ENCODE measurements at regions not wholly inside any gene's neighbourhood (a gene's known extent, or its start where the extent isn't known, plus 50 kb on each side); places are given as distances from the start of the nearest gene placed in this dataset.

- Histone ChIP-seq H3K27me3 (no peaks in the 10 kb centered on the region), H3K36me3 (no peaks in the 10 kb centered on the region), H3K4me3 (no peak overlapping the region), H3K27ac (no peak overlapping the region), H3K4me1 (no peaks in the 10 kb centered on the region), H3K9me3 (no peaks in the 10 kb centered on the region)
- intact Hi-C loops (cut with DNase I), result no loop called here
- DNase-seq, result no peak
- no peak for TF ChIP-seq POLR2AphosphoS5 (IDR thresholded peaks at IDR 0.05)
- TF ChIP-seq EP300 (IDR thresholded peaks at IDR 0.05), result no peak
- TF ChIP-seq CTCF (IDR thresholded peaks at IDR 0.05), result no peak
- TF ChIP-seq POLR2A (IDR thresholded peaks at IDR 0.05), result no peak
- WGBS, 2 donors, result 73 to 79% methylated on average over 2 of the region's 2 CpGs
Observed at GRCh38 chr3:127356381-127356780, 68.5 kb upstream of the PRR20G start.

DNA sequence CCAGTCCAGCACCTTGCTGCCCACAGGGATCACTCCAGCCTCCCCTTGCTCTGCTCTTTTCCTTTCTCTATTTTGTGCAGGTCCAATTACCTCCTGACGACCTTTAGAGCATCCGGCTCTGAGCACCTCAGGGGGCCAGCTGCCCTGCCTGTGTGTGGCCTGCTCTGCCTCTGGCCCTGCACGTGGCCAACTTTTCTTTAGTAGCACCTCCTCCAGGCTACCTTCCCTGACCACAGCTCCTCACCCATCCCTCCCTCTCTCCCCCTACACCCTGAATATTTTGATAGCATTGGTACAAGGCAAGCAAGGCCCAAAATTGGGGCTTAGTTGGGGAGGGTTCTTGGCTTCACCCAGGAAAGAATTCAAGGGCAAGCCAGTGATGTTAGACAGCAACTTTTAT, 66.9 kb upstream of the PRR20G start:
- H3K36me3 ChIP-seq, result no peaks in the 10 kb centered on the region
- no peaks in the 10 kb centered on the region for H3K9me3 ChIP-seq
- peaks cover 0 to 12% (median 0%) of the 10 kb centered on the region in 3 donors for H3K27me3 ChIP-seq
- 68 to 80% methylated on average over 3 of the region's 3 CpGs for WGBS, 2 donors
- no peaks in the 10 kb centered on the region for H3K4me1 ChIP-seq
- intact Hi-C loops (cut with DNase I), result no loop called here
- no peak for TF ChIP-seq POLR2AphosphoS5 (IDR thresholded peaks at IDR 0.05)
- TF ChIP-seq EP300 (IDR thresholded peaks at IDR 0.05), result no peak
- TF ChIP-seq POLR2A (IDR thresholded peaks at IDR 0.05), result no peak
- TF ChIP-seq CTCF (IDR thresholded peaks at IDR 0.05), result no peak
- H3K27ac ChIP-seq, result no peak overlapping the region
- no peak for DNase-seq
- no peak overlapping the region for H3K4me3 ChIP-seq

DNA sequence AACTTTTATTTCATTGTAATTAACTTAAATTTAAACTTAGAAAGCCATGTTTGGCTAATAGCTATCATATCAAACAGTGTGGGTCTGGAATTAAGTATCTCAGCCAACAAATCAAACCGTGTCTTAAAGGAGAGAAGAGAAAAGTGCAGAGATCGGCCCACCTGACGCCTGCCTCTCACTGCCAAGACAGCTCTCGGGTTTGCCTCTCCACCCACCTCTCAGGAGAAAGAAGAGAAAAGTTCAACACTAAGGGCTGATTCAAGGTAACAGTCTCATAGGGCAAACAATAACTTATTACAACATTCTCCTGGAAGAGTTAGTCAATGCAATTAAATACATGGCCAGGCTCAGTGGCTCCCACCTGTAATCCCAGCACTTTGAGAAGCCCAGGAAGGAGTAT, 64.8 kb upstream of the PRR20G start:
- Histone ChIP-seq H3K4me1 (no peaks in the 10 kb centered on the region), H3K27ac (no peak overlapping the region), H3K9me3 (no peaks in the 10 kb centered on the region), H3K27me3 (peaks cover 0 to 21% (median 0%) of the 10 kb centered on the region in 3 donors), H3K36me3 (no peaks in the 10 kb centered on the region), H3K4me3 (no peak overlapping the region)
- no peak for DNase-seq
- intact Hi-C loops (cut with DNase I), result no loop called here
- 82 to 87% methylated on average over 4 of the region's 4 CpGs for WGBS, 2 donors
- TF ChIP-seq EP300 (IDR thresholded peaks at IDR 0.05) (no peak), CTCF (IDR thresholded peaks at IDR 0.05) (no peak), POLR2AphosphoS5 (IDR thresholded peaks at IDR 0.05) (no peak), POLR2A (IDR thresholded peaks at IDR 0.05) (no peak)

- TF ChIP-seq CTCF (IDR thresholded peaks at IDR 0.05) (no peak), EP300 (IDR thresholded peaks at IDR 0.05) (no peak), POLR2A (IDR thresholded peaks at IDR 0.05) (no peak), POLR2AphosphoS5 (IDR thresholded peaks at IDR 0.05) (no peak)
- no peak for DNase-seq
- intact Hi-C loops (cut with DNase I), result no loop called here
- no peaks in the 10 kb centered on the region for H3K4me1 ChIP-seq
- 62 to 74% methylated on average over 12 of the region's 12 CpGs for WGBS, 2 donors
- no peak overlapping the region for H3K27ac ChIP-seq
- no peaks in the 10 kb centered on the region for H3K9me3 ChIP-seq
- H3K36me3 ChIP-seq, result no peaks in the 10 kb centered on the region
- H3K27me3 ChIP-seq, result peaks cover 0 to 21% (median 0%) of the 10 kb centered on the region in 3 donors
- no peak overlapping the region for H3K4me3 ChIP-seq
Observed at GRCh38 chr3:127351775-127352350, 64.0 kb upstream of the PRR20G start.

- no peaks in the 10 kb centered on the region for H3K4me1 ChIP-seq
- no peak overlapping the region for H3K27ac ChIP-seq
- intact Hi-C loops (cut with DNase I), result no loop called here
- WGBS, 2 donors, result 72 to 76% methylated on average over 10 of the region's 10 CpGs
- no peaks in the 10 kb centered on the region for H3K36me3 ChIP-seq
- no peak for DNase-seq
- TF ChIP-seq EP300 (IDR thresholded peaks at IDR 0.05) (no peak), CTCF (IDR thresholded peaks at IDR 0.05) (no peak), POLR2A (IDR thresholded peaks at IDR 0.05) (no peak), POLR2AphosphoS5 (IDR thresholded peaks at IDR 0.05) (no peak)
- H3K9me3 ChIP-seq, result no peaks in the 10 kb centered on the region
- H3K4me3 ChIP-seq, result no peak overlapping the region
- peaks cover 0 to 21% (median 0%) of the 10 kb centered on the region in 3 donors for H3K27me3 ChIP-seq
Observed at GRCh38 chr3:127351321-127351720, 63.5 kb upstream of the PRR20G start.

Measured in sigmoid colon (tissue), 6 donors.